ENCODE measurements at regions not wholly inside any gene's neighbourhood (a gene's known extent, or its start where the extent isn't known, plus 50 kb on each side); places are given as distances from the start of the nearest gene placed in this dataset.

DNA sequence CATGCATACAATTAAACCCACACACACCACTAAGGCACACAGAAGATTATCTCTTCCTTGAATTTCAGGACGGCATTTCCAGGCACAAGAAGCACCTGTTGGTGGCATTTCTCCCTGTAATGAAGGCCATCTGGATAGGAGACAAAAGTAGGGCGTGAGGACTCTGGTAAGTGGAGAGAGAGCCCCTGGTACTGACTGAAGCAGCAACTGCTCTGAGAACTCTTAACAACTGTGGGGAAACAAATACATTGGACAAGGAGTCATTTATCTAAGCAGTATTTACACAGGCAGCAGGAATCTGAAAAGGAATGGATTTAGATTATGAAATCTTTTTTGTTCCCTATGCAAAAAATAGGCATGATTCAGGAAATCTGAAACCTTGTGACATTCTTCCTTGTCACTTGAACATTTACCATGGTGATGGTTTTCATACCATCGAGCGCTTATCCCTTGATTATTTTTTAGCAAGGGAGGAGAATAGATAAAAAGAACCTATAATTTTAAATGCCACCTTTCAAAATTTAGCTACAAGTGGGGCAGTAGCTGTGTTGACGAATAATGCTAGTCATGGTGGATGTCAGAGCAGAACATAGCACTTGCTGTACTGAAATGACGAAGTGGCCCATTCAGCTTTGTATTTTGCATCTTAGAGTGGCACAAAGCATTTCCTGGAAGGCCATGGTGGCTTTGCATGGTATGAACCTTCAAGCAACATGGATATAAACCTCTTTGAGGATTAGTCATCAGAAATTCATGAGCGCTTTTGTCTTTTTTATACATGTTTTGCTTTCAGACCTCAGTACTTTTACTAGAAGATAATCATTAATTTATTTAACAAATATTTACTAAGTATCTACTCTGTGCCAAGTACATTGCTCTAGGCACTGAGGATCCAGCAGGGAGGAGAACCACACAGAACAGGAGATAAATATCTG is 362.0 kb downstream of the ADGRL2 start:
- TF ChIP-seq POLR2A (IDR thresholded peaks at IDR 0.05; ENCODE audit: low read depth, low read length) (no peak), BHLHE40 (IDR thresholded peaks at IDR 0.05; ENCODE audit: low read depth, low read length) (no peak), FOS (IDR thresholded peaks at IDR 0.05; ENCODE audit: low read depth, low read length) (no peak), MAZ (IDR thresholded peaks at IDR 0.05; ENCODE audit: borderline replicate concordance, low read depth, low read length) (no peak)
- TF ChIP-seq, protein P1, sequence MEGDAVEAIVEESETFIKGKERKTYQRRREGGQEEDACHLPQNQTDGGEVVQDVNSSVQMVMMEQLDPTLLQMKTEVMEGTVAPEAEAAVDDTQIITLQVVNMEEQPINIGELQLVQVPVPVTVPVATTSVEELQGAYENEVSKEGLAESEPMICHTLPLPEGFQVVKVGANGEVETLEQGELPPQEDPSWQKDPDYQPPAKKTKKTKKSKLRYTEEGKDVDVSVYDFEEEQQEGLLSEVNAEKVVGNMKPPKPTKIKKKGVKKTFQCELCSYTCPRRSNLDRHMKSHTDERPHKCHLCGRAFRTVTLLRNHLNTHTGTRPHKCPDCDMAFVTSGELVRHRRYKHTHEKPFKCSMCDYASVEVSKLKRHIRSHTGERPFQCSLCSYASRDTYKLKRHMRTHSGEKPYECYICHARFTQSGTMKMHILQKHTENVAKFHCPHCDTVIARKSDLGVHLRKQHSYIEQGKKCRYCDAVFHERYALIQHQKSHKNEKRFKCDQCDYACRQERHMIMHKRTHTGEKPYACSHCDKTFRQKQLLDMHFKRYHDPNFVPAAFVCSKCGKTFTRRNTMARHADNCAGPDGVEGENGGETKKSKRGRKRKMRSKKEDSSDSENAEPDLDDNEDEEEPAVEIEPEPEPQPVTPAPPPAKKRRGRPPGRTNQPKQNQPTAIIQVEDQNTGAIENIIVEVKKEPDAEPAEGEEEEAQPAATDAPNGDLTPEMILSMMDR (conservative IDR thresholded peaks at IDR 0.05; ENCODE audit: low read depth, low read length) = no peak
- TF ChIP-seq, protein P2, sequence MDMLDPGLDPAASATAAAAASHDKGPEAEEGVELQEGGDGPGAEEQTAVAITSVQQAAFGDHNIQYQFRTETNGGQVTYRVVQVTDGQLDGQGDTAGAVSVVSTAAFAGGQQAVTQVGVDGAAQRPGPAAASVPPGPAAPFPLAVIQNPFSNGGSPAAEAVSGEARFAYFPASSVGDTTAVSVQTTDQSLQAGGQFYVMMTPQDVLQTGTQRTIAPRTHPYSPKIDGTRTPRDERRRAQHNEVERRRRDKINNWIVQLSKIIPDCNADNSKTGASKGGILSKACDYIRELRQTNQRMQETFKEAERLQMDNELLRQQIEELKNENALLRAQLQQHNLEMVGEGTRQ (IDR thresholded peaks at IDR 0.05; ENCODE audit: low read depth, low read length) = no peak
